C4-2B (cell line): ENCODE measurements at regions not wholly inside any gene's neighbourhood (a gene's known extent, or its start where the extent isn't known, plus 50 kb on each side); places are given as distances from the start of the nearest gene placed in this dataset.

Source experiments
- CTCF ChIP-seq: fragments of 450-650 bp; conservative IDR thresholded peaks from 2 replicates; pipeline ENCODE4 v1.5.1; 2017; ENCODE audit warnings: mild to moderate bottlenecking
- ZFX ChIP-seq: fragments of 450-650 bp; IDR thresholded peaks from 2 replicates; pipeline ENCODE4 v1.6.1; 2017

- TF ChIP-seq CTCF (no peak), ZFX (no peak)
These were observed 210.7 kb downstream of the ARL4C start for GRCh38 chr2:234286118-234286598.
